SK-N-SH (cell line): ENCODE measurements at regions not wholly inside any gene's neighbourhood (a gene's known extent, or its start where the extent isn't known, plus 50 kb on each side); places are given as distances from the start of the nearest gene placed in this dataset.

Experiments used
- CTCF ChIA-PET: fragments of 300-600, 350-600 bp; formaldehyde crosslinking; extraction: SDS; loops from one replicate; lab custom pipeline; 2021; lab: Yijun Ruan, JAX
- POLR2A ChIA-PET: fragments of 350-600 bp; sonication (Branson Sonifier 250); formaldehyde crosslinking; extraction: SDS; loops from one replicate; lab custom pipeline; 2020; ENCODE audit warnings: antibody characterized with exemption, inconsistent platforms; lab: Yijun Ruan, JAX
- DNase-seq: peaks from one replicate; pipeline ENCODE4 v3.0.0; 2012
- H2AFZ ChIP-seq: fragments of 200-600 bp; sonication (generic); 2 replicates; pipeline ENCODE4 v1.8.1; 2016; ENCODE audit warnings: antibody characterized with exemption, mild to moderate bottlenecking, low read depth
- H3F3A ChIP-seq: fragments of 200-600 bp; sonication (generic); replicated peaks from 2 replicates; pipeline ENCODE3; 2016; ENCODE audit warnings: antibody characterized with exemption, mild to moderate bottlenecking; ENCODE audit not compliant: insufficient read depth
- H3K27ac ChIP-seq, 2 experiments: fragments of 200-500 bp in 1 of 2; fragments of 200-600 bp in 1 of 2; sonication (Bioruptor generic) in 1 of 2; sonication (generic), shearing (Covaris generic) in 1 of 2; 2 replicates each; pipeline versions ENCODE4 v1.5.1 to v1.6.1; 2014 to 2016; ENCODE audit warnings: low read depth in 2 of 2, inconsistent platforms in 1 of 2, low read length in 1 of 2, mild to moderate bottlenecking in 1 of 2, mixed read lengths in 1 of 2
- H3K27me3 ChIP-seq: fragments of 200-600 bp; sonication (generic), shearing (Covaris generic); 2 replicates; pipeline ENCODE4 v1.6.1; 2016; ENCODE audit warnings: mixed run types; ENCODE audit not compliant: insufficient read depth
- H3K36me3 ChIP-seq, 2 experiments: fragments of 200-500 bp in 1 of 2; fragments of 200-600 bp in 1 of 2; sonication (Bioruptor generic) in 1 of 2; sonication (generic) in 1 of 2; replicated peaks in 1 of 2; 2 replicates each; pipeline versions ENCODE3 to v1.5.1; 2014 to 2016; ENCODE audit warnings: low read length in 1 of 2, mild to moderate bottlenecking in 1 of 2; ENCODE audit not compliant: insufficient read depth in 2 of 2, control insufficient read depth in 1 of 2
- H3K4me1 ChIP-seq, 2 experiments: fragments of 200-500 bp in 1 of 2; fragments of 200-600 bp in 1 of 2; sonication (Bioruptor generic) in 1 of 2; sonication (generic), shearing (Covaris generic) in 1 of 2; 2 replicates each; pipeline versions ENCODE4 v1.5.1 to v1.6.1; 2014 to 2016; ENCODE audit warnings: low read depth in 1 of 2, low read length in 1 of 2, mixed run types in 1 of 2; ENCODE audit not compliant: insufficient read depth in 2 of 2, control insufficient read depth in 1 of 2
- H3K4me2 ChIP-seq: fragments of 200-600 bp; sonication (generic), shearing (Covaris generic); 2 replicates; pipeline ENCODE4 v1.6.1; 2017; ENCODE audit warnings: mixed run types
- H3K4me3 ChIP-seq, 2 experiments: fragments of 200-500 bp in 1 of 2; fragments of 200-600 bp in 1 of 2; sonication (Bioruptor generic) in 1 of 2; sonication (generic), shearing (Covaris generic) in 1 of 2; 2 replicates each; pipeline versions ENCODE4 v1.5.1 to v1.8.1; 2014 to 2016; ENCODE audit warnings: low read depth in 2 of 2, inconsistent platforms in 1 of 2, low read length in 1 of 2, mild to moderate bottlenecking in 1 of 2, mixed read lengths in 1 of 2, moderate library complexity in 1 of 2
- H3K79me2 ChIP-seq: fragments of 200-600 bp; sonication (generic); 2 replicates; pipeline ENCODE4 v1.8.1; 2017; ENCODE audit warnings: mild to moderate bottlenecking; ENCODE audit not compliant: insufficient read depth
- H3K9ac ChIP-seq: fragments of 200-600 bp; sonication (generic); 2 replicates; pipeline ENCODE4 v1.6.1; 2017; ENCODE audit warnings: mixed run types
- H3K9me2 ChIP-seq: fragments of 200-600 bp; sonication (generic); 2 replicates; pipeline ENCODE4 v1.6.1; 2017; ENCODE audit warnings: mixed run types
- H3K9me3 ChIP-seq: fragments of 200-600 bp; sonication (generic); 2 replicates; pipeline ENCODE4 v1.6.1; 2017; ENCODE audit warnings: mixed run types, mild to moderate bottlenecking, moderate library complexity
- H4K20me1 ChIP-seq: fragments of 200-600 bp; sonication (generic); 2 replicates; pipeline ENCODE4 v1.6.1; 2017; ENCODE audit warnings: mild to moderate bottlenecking, mixed run types; ENCODE audit not compliant: insufficient read depth
- CHD2 ChIP-seq: fragments of 150-350 bp; IDR thresholded peaks from 2 replicates; pipeline ENCODE4 v1.6.1; 2018; ENCODE audit warnings: low read length; ENCODE audit not compliant: partially characterized antibody
- CTCF ChIP-seq: fragments of 200-600 bp; sonication (generic); IDR thresholded peaks from 2 replicates; pipeline ENCODE4 v1.6.1; 2017; ENCODE audit warnings: antibody characterized with exemption, mild to moderate bottlenecking, moderate library complexity
- EP300 ChIP-seq, 2 experiments: IDR thresholded peaks; 2 replicates each; pipeline versions ENCODE4 v1.4.0 to v1.6.1; 2012; ENCODE audit warnings: borderline replicate concordance in 1 of 2, low read depth in 1 of 2, low read length in 1 of 2
- FOSL2 ChIP-seq: IDR thresholded peaks from 2 replicates; pipeline ENCODE4 v1.4.0; 2012; ENCODE audit warnings: low read depth, mild to moderate bottlenecking, moderate library complexity, borderline replicate concordance
- FOXJ3 ChIP-seq: sonication (generic); formaldehyde crosslinking; IDR thresholded peaks from 2 replicates; pipeline ENCODE4 v1.5.1; 2020; ENCODE audit warnings: mild to moderate bottlenecking, missing genetic modification reagents
- FOXM1 ChIP-seq: IDR thresholded peaks from 2 replicates; pipeline ENCODE4 v1.4.0; 2012; ENCODE audit warnings: low read depth, mild to moderate bottlenecking
- GABPA ChIP-seq: IDR thresholded peaks from 2 replicates; pipeline ENCODE4 v1.4.0; 2012; ENCODE audit warnings: low read depth, mild to moderate bottlenecking
- GATA2 ChIP-seq: sonication (generic); formaldehyde crosslinking; IDR thresholded peaks from 2 replicates; pipeline ENCODE4 v1.5.0; 2020; ENCODE audit warnings: mild to moderate bottlenecking, missing genetic modification reagents
- JUND ChIP-seq: IDR thresholded peaks from 2 replicates; pipeline ENCODE4 v1.4.0; 2012
- MXI1 ChIP-seq: IDR thresholded peaks from 2 replicates; pipeline ENCODE4 v1.6.1; 2012; ENCODE audit warnings: mild to moderate bottlenecking, low read depth, low read length, improper control_type of control experiment
- RAD21 ChIP-seq: IDR thresholded peaks from 2 replicates; pipeline ENCODE4 v1.6.1; 2012; ENCODE audit warnings: mild to moderate bottlenecking, low read length
- RCOR1 ChIP-seq: fragments of 150-350 bp; IDR thresholded peaks from 2 replicates; pipeline ENCODE4 v1.6.1; 2017; ENCODE audit warnings: antibody characterized with exemption, low read length
- RXRA ChIP-seq: IDR thresholded peaks from 2 replicates; pipeline ENCODE4 v1.4.0; 2012; ENCODE audit warnings: low read depth, mild to moderate bottlenecking, borderline replicate concordance
- SMC3 ChIP-seq: IDR thresholded peaks from 2 replicates; pipeline ENCODE4 v1.6.1; 2012; ENCODE audit warnings: low read depth, low read length, improper control_type of control experiment
- TAF1 ChIP-seq: IDR thresholded peaks from 2 replicates; pipeline ENCODE4 v1.6.1; 2012; ENCODE audit warnings: low read depth, mild to moderate bottlenecking, low read length, moderate library complexity, borderline replicate concordance
- TEAD4 ChIP-seq: IDR thresholded peaks from 2 replicates; pipeline ENCODE4 v1.4.0; 2012; ENCODE audit warnings: mild to moderate bottlenecking, borderline replicate concordance; ENCODE audit not compliant: insufficient read depth
- USF2 ChIP-seq: fragments of 150-350 bp; IDR thresholded peaks from 2 replicates; pipeline ENCODE4 v1.6.1; 2017; ENCODE audit warnings: antibody characterized with exemption, low read length, low read depth, borderline replicate concordance
- YY1 ChIP-seq: IDR thresholded peaks from 2 replicates; pipeline ENCODE4 v1.4.0; 2012; ENCODE audit warnings: low read depth, mild to moderate bottlenecking
- ZBTB33 ChIP-seq: IDR thresholded peaks from 2 replicates; pipeline ENCODE4 v1.4.0; 2012; ENCODE audit warnings: low read depth, borderline replicate concordance
- WGBS: methylation state at CpG from one replicate; pipeline ENCODE4 v1.1.6; 2017; ENCODE audit warnings: low lambda C conversion rate; 5-methylcytosine and 5-hydroxymethylcytosine counted together

- TF ChIP-seq RAD21: no peak
- TF ChIP-seq EP300 (IDR thresholded peaks at IDR 0.05; ENCODE audit: borderline replicate concordance in 1 of 2, low read depth in 1 of 2, low read length in 1 of 2): no peak
- TF ChIP-seq, all 33 proteins: peak for 0
Observed at GRCh38 chr4:186891859-186892486, 168.3 kb upstream of the FAT1 start (continued).

- H3K9me2 ChIP-seq: no peaks in the 10 kb centered on the region
- H3K79me2 ChIP-seq: no peaks in the 10 kb centered on the region
- H3K36me3 ChIP-seq: no peaks in the 10 kb centered on the region
- no peak overlapping the region for H2AFZ ChIP-seq
- TF ChIP-seq FOSL2: no peak
- TF ChIP-seq YY1: no peak
- TF ChIP-seq SMC3: no peak
- TF ChIP-seq ZBTB33: no peak
- no peak for TF ChIP-seq TEAD4
- TF ChIP-seq RXRA: no peak
- TF ChIP-seq TAF1: no peak
- TF ChIP-seq MXI1: no peak
- no peak for TF ChIP-seq CTCF
- no peak for TF ChIP-seq JUND
- TF ChIP-seq FOXJ3 (CRISPR knock-in tag): no peak
- TF ChIP-seq FOXM1: no peak
- no peak for TF ChIP-seq USF2
- TF ChIP-seq GATA2: no peak
- TF ChIP-seq GABPA: no peak
- no peak for TF ChIP-seq RCOR1
- TF ChIP-seq CHD2: no peak
- no peaks in the 10 kb centered on the region for H3K27me3 ChIP-seq
- ChIA-PET CTCF (no interaction called here), POLR2A (no interaction called here)
- DNase-seq: no peak
- H3K9ac ChIP-seq: no peak overlapping the region
- H4K20me1 ChIP-seq: no peaks in the 10 kb centered on the region
- H3F3A ChIP-seq: peaks cover 4% of the 10 kb centered on the region
- 74% methylated on average over 4 of the region's 4 CpGs for WGBS
- H3K9me3 ChIP-seq: no peaks in the 10 kb centered on the region
- H3K4me1 ChIP-seq: 0 out of 4 replicates have a peak, but pooled peaks cover 0 to 10% of the 10 kb centered on the region in 2 experiments
- no peak overlapping the region for H3K4me2 ChIP-seq
- no peak overlapping the region for H3K27ac ChIP-seq
- H3K4me3 ChIP-seq: no peak overlapping the region
Observed at GRCh38 chr4:186898367-186898766, 174.7 kb upstream of the FAT1 start.
